Mucosa of stomach (tissue), 1 donor: ENCODE measurements at regions not wholly inside any gene's neighbourhood (a gene's known extent, or its start where the extent isn't known, plus 50 kb on each side); places are given as distances from the start of the nearest gene placed in this dataset.

Experiments used
- H3K27me3 ChIP-seq: one replicate; pipeline ENCODE4 v1.7.0; 2013; ENCODE audit warnings: mild to moderate bottlenecking, low read length; ENCODE audit not compliant: control insufficient read depth, insufficient read depth
- H3K36me3 ChIP-seq: one replicate; pipeline ENCODE4 v1.7.0; 2013; ENCODE audit warnings: low read length; ENCODE audit not compliant: control insufficient read depth, insufficient read depth
- H3K4me1 ChIP-seq: one replicate; pipeline ENCODE4 v1.7.0; 2013; ENCODE audit warnings: mild to moderate bottlenecking, low read length; ENCODE audit not compliant: control insufficient read depth, insufficient read depth
- H3K4me3 ChIP-seq: one replicate; pipeline ENCODE4 v1.7.0; 2013; ENCODE audit warnings: low read length
- H3K9ac ChIP-seq: one replicate; pipeline ENCODE4 v1.7.0; 2013; ENCODE audit warnings: mild to moderate bottlenecking, low read length, moderate library complexity
- H3K9me3 ChIP-seq: one replicate; pipeline ENCODE4 v1.7.0; 2013; ENCODE audit warnings: mild to moderate bottlenecking, low read length, moderate library complexity; ENCODE audit not compliant: control insufficient read depth
- donor health status: Pancreatic carcinoma.

DNA sequence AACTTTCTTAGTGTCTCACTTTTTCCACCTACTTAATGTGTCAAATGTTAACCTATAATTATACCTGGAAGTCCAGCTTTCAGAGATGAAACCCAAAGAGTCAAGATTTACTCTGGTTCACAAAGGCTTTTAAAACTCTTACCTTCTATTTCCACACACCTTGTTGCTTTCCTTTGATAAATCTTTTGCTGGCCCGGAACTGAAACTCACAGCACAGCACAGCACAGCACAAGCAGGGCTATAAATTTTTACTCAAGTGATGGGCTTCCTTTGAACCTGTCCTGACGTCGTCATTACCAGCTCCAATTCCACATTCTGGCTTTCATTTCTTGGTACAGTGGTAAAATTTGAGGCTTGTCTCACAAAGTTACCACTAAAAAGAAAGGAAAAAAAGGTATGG, 861.0 kb downstream of the SORCS3 start:
- H3K27me3 ChIP-seq: no peaks in the 10 kb centered on the region
- H3K36me3 ChIP-seq: no peaks in the 10 kb centered on the region

DNA sequence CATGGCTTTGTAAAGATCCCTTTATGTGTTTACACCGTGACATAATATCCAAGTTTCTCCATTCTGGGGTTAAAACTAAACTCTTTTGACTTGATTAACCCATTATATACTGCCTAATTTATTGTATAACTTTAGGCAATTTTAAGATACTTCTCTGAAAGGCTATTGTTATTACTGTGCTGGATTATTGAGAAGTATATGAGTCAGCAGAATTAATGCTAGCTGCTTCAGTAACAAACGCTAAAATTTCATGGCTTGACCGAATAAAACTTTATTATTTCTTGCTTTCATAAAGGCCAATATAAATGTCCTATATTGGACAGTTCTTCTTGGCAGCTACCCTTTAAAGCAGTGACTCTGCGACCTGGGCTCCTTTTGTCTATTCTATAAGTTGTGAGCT, 853.9 kb downstream of the SORCS3 start:
- Histone ChIP-seq H3K9ac (no peak overlapping the region), H3K9me3 (no peaks in the 10 kb centered on the region), H3K4me1 (no peaks in the 10 kb centered on the region), H3K4me3 (no peak overlapping the region), H3K36me3 (no peaks in the 10 kb centered on the region), H3K27me3 (no peaks in the 10 kb centered on the region)

More for the DNA sequence above, 861.0 kb downstream of the SORCS3 start:
- H3K4me1 ChIP-seq: no peaks in the 10 kb centered on the region
- H3K4me3 ChIP-seq: no peak overlapping the region
- no peaks in the 10 kb centered on the region for H3K9me3 ChIP-seq
- no peak overlapping the region for H3K9ac ChIP-seq

DNA sequence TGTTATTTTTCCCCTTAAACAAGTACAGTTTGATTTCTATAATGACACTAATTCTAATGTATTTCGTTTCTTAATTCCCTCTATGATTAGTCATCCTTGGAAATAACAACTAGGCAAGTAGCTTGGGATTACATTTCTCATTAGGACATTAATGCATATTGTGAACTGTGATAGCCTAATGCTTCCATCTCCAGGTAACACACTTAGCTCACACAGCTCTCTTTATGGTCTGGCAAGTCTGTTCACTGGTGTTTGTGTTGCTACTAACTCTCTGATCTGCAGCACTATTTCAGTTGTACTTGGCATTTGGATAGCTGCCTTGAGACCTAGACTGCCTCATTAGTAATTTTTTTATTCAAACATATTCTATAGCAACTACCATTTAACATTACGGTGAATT, 853.2 kb downstream of the SORCS3 start:
- no peak overlapping the region for H3K4me3 ChIP-seq
- H3K9me3 ChIP-seq: no peaks in the 10 kb centered on the region
- H3K36me3 ChIP-seq: no peaks in the 10 kb centered on the region
- no peaks in the 10 kb centered on the region for H3K27me3 ChIP-seq
- H3K4me1 ChIP-seq: no peaks in the 10 kb centered on the region
- no peak overlapping the region for H3K9ac ChIP-seq

DNA sequence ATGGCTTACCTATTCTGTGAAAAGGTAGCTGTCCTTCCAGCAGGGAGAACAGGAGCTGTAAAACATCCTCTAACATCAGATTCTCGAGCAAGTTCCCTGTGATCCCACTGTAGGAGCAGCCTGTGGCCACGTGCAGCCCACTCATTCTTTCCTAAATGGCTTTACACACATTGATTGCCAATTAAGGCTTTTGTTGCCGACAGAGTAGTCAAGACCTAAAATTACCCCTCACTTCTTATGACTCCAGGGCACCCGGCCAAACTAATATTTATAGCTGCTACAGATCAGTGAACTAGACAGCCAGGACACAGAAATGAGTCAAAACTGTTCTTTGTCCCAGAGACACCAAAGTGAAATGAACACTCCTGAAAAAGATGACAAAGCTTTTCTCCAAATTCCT, 832.1 kb downstream of the SORCS3 start:
- no peak overlapping the region for H3K9ac ChIP-seq
- no peaks in the 10 kb centered on the region for H3K36me3 ChIP-seq
- no peaks in the 10 kb centered on the region for H3K27me3 ChIP-seq
- no peak overlapping the region for H3K4me3 ChIP-seq
- H3K4me1 ChIP-seq: no peaks in the 10 kb centered on the region
- H3K9me3 ChIP-seq: no peaks in the 10 kb centered on the region

DNA sequence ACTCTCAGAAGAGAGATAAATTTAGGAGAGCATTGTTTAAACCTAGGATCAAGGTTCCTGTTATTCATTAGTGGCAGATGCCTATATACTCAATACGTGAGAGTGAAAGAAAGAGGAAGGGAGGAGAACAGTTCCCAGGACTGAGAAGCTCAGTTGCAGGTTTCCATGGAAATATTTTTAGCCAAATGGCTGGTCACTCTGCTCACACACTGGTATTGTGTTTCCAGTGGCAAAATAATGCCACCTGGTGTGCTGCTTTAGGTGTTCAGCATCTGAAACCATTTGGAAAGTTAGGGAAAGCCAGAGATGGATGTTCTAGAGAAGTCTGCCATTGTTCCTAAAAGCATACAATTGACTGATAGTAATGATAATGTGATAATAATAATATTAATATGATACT, 827.7 kb downstream of the SORCS3 start:
- Histone ChIP-seq H3K9me3 (no peaks in the 10 kb centered on the region), H3K4me1 (no peaks in the 10 kb centered on the region), H3K27me3 (no peaks in the 10 kb centered on the region), H3K9ac (no peak overlapping the region), H3K4me3 (no peak overlapping the region), H3K36me3 (no peaks in the 10 kb centered on the region)

DNA sequence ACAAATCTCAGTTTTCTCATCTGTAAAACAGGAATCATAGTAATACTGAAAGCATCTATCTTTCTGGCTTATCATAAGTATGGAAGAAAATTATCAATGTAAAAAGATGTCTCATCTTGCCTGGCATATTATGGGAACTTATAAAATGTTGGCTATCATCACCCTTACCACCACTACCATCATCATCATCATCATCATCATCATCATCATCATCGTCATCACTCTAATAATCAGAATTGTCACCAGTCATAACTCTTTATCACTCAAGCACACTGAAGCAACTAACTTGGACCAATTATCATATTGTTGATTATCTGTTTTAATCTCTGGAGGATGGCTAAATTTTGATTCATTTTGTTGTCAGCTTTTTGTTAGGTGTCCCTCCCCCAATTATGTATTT, 825.4 kb downstream of the SORCS3 start:
- no peaks in the 10 kb centered on the region for H3K9me3 ChIP-seq
- H3K27me3 ChIP-seq: no peaks in the 10 kb centered on the region
- no peak overlapping the region for H3K9ac ChIP-seq
- no peaks in the 10 kb centered on the region for H3K4me1 ChIP-seq
- no peak overlapping the region for H3K4me3 ChIP-seq
- H3K36me3 ChIP-seq: no peaks in the 10 kb centered on the region

DNA sequence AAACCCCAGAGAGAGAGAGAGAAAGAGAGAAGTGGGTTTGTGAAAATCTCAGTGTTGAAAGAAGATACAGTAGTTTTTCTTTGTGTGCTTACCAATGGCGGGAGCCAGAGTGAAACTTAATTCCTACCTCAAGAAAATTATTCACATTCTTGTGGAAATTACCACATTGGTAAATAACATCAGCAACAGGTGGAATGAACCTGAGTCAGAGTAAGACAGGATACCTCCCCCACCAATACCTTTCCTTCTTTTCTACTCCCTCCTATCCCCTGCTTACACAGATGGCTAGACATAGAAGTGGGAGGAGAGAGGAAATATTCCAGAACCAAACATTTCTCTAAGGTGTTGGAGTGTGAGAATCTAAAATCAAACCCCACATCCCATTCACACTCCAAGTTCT, 793.9 kb downstream of the SORCS3 start:
- H3K4me1 ChIP-seq: no peaks in the 10 kb centered on the region

DNA sequence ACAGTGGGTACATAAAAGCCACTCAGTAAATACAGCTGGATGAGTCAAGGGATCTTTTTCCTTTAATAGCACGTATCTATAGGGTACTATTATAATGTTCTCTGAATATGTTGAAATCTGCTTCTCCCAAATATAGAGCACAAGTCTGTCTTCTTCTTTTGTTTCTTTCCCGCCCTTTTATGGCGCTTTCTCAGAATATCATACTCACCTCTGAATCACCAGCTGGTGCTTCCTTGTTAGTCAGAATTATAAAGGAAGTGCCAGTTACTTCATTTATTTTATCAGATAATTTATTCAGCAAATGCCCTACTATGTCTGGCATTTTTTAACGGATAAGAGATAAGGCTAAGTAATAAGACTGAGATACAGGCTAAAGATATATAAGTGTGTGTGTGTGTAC, 772.9 kb downstream of the SORCS3 start:
- Histone ChIP-seq H3K9me3 (no peaks in the 10 kb centered on the region), H3K27me3 (no peaks in the 10 kb centered on the region), H3K9ac (no peak overlapping the region), H3K36me3 (no peaks in the 10 kb centered on the region), H3K4me3 (no peak overlapping the region), H3K4me1 (no peaks in the 10 kb centered on the region)

More for the DNA sequence above, 793.9 kb downstream of the SORCS3 start:
- H3K9me3 ChIP-seq: no peaks in the 10 kb centered on the region
- no peaks in the 10 kb centered on the region for H3K27me3 ChIP-seq
- no peak overlapping the region for H3K9ac ChIP-seq
- no peaks in the 10 kb centered on the region for H3K36me3 ChIP-seq
- no peak overlapping the region for H3K4me3 ChIP-seq

DNA sequence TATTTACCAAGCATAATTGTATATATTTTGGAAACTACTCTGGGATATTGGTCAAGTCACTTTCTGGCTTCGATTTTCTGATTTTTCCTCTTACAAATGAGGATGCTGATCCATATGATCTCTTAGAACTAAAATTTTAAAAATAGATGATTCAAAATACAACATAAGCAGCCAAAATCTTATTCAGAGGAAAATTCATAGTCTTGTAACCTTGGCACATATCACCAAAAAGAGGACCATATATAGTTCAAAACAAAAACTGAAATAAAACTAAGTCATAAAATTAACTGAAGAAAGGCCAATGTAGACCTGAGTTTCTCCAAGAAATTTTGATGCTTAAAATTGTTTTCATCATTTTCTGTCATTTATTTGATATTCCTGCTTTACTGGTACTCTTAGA, 768.3 kb downstream of the SORCS3 start:
- Histone ChIP-seq H3K4me3 (no peak overlapping the region), H3K9ac (no peak overlapping the region), H3K36me3 (no peaks in the 10 kb centered on the region), H3K27me3 (no peaks in the 10 kb centered on the region), H3K4me1 (no peaks in the 10 kb centered on the region), H3K9me3 (no peaks in the 10 kb centered on the region)

DNA sequence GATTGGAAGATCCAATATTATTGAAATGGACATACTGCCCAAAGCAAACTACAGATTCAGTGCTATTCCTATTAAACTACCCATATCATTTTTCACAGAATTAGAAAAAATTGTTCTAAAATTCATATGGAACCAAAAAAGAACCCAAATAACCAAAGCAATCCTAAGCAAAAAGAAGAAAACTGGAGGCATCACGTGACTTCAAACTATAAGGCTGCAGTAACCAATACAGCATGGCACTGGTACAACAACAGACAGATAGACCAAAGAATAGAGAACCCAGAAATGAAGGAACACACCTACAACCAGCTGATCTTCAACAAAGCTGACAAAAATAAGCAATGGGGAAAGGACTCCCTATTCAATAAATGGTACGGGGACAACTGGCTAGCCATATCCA, 765.4 kb downstream of the SORCS3 start:
- Histone ChIP-seq H3K4me3 (no peak overlapping the region), H3K9me3 (no peaks in the 10 kb centered on the region), H3K36me3 (no peaks in the 10 kb centered on the region), H3K27me3 (no peaks in the 10 kb centered on the region), H3K9ac (no peak overlapping the region), H3K4me1 (no peaks in the 10 kb centered on the region)

DNA sequence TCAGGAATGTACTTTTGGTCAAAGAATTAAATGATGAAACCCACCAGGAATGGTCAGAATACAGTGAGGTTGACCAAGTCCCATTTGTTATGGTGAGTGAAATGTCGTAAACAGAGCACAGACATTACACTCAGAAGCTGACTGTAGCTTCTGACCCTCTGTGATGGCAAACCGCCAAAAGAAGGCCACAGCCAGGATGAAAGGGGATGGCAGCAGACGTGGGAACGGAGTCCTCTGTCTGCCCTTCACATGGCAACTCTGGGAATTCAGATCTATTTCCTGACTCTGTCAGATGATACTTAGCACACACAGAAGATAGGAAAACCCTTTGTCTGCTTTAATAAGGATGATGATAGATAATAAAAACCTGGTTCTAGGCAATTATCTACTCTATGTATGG, 757.1 kb downstream of the SORCS3 start:
- no peak overlapping the region for H3K9ac ChIP-seq
- no peaks in the 10 kb centered on the region for H3K27me3 ChIP-seq
- no peak overlapping the region for H3K4me3 ChIP-seq
- no peaks in the 10 kb centered on the region for H3K9me3 ChIP-seq
- H3K4me1 ChIP-seq: no peaks in the 10 kb centered on the region
- H3K36me3 ChIP-seq: no peaks in the 10 kb centered on the region

DNA sequence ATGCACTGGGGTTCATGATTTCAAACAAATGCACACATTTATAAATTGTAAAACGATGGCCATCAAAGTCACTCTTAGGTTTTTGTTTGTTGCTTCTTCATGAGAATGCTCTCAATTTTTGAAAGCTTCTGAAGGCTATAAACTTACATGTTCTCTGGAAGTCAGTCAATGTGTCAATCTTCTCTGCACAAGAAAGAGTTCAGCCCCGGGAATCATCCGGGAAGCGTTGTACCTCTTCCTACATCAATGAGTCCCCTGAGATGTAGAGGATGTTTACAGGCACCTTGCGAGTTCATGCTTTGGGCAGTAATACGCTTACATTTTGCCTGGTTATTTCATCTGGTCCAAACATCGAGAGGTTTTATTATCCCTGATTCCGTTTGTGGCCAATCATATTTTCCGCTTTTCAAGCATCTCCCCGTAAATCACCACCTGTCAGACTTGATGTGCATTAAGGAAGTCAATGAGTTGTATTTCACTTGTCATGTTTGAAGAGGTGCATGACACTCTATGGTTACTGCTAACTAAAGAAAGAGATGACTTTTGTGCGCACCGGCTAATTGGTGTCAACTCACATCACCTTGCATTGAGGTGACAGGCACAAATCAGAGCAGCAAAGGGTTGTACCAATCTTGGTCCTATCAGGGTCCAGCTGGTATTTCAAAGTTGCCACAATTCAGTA, 750.7 kb downstream of the SORCS3 start:
- H3K4me3 ChIP-seq: no peak overlapping the region
- H3K27me3 ChIP-seq: no peaks in the 10 kb centered on the region
- H3K4me1 ChIP-seq: no peaks in the 10 kb centered on the region

DNA sequence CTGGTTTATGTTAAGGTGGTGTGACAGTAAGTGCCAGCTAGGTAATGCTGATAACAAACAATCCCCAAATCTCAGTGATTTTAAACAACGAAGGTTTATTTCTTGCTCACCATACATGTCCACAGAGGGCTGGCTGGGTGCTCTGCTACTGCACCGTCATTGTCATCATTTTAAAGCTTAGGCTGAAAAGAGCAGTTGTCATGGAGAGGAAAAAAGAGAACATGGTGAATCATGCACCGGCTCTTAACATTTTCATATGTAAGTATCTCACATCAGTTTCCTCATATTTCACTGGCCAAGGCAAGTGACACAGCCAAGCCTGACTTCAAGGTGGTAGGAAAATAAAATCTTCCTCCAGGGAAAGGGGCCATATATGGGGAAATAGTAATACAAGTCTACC, 746.9 kb downstream of the SORCS3 start:
- Histone ChIP-seq H3K4me1 (no peaks in the 10 kb centered on the region), H3K36me3 (no peaks in the 10 kb centered on the region), H3K27me3 (no peaks in the 10 kb centered on the region), H3K9me3 (no peaks in the 10 kb centered on the region), H3K4me3 (no peak overlapping the region), H3K9ac (no peak overlapping the region)

More for the DNA sequence above, 750.7 kb downstream of the SORCS3 start:
- no peaks in the 10 kb centered on the region for H3K9me3 ChIP-seq
- no peaks in the 10 kb centered on the region for H3K36me3 ChIP-seq
- no peak overlapping the region for H3K9ac ChIP-seq
